Thyroid gland (tissue), 4 donors: ENCODE measurements at regions not wholly inside any gene's neighbourhood (a gene's known extent, or its start where the extent isn't known, plus 50 kb on each side); places are given as distances from the start of the nearest gene placed in this dataset.

ENCODE experiments used
- CTCF ChIP-seq, 6 experiments: fragments of 200-600 bp in 3 of 6; fragments of 450-650 bp in 3 of 6; sonication (generic) in 3 of 6; IDR thresholded peaks; one replicate each; pipeline ENCODE4 v1.5.1; 2016 to 2019; ENCODE audit warnings: antibody characterized with exemption in 6 of 6, mild to moderate bottlenecking in 2 of 6, inconsistent platforms in 1 of 6, moderate library complexity in 1 of 6
- POLR2A ChIP-seq, 2 donors: fragments of 450-650 bp; IDR thresholded peaks; one replicate each; pipeline ENCODE4 v1.6.1; 2017; ENCODE audit warnings: antibody characterized with exemption in 2 of 2, mild to moderate bottlenecking in 2 of 2, moderate library complexity in 1 of 2

- no peak for TF ChIP-seq POLR2A (IDR thresholded peaks at IDR 0.05)
- no peak for TF ChIP-seq CTCF (IDR thresholded peaks at IDR 0.05)
These were observed 88.8 kb downstream of the CD83 start for GRCh38 chr6:14206391-14206790.
